Breast epithelium (tissue), 4 donors: ENCODE measurements at regions not wholly inside any gene's neighbourhood (a gene's known extent, or its start where the extent isn't known, plus 50 kb on each side); places are given as distances from the start of the nearest gene placed in this dataset.
"Not testable (repeated sequence)": the region's sequence is repeated elsewhere in the genome, so short reads cannot be mapped to it uniquely, and the experiment has no call there.

Experiments used
- DNase-seq, 2 donors: peaks; one replicate each; pipeline ENCODE4 v3.0.0-alpha.2; 2019; ENCODE audit warnings: low spot score in 2 of 2
- H3K27ac ChIP-seq, 2 donors: fragments of 200-600 bp; sonication (generic) in 1 of 2; one replicate each; pipeline ENCODE4 v1.5.1; 2016 to 2019; ENCODE audit warnings: mild to moderate bottlenecking in 1 of 2
- H3K27me3 ChIP-seq, 2 donors: fragments of 200-600 bp; sonication (generic) in 1 of 2; one replicate each; pipeline versions ENCODE4 v1.5.1 to v1.6.0; 2017 to 2019; ENCODE audit warnings: control low read depth in 1 of 2, mild to moderate bottlenecking in 1 of 2
- H3K36me3 ChIP-seq: fragments of 200-600 bp; one replicate; pipeline ENCODE4 v1.5.1; 2019
- H3K4me1 ChIP-seq, 2 donors: fragments of 200-600 bp; sonication (generic); one replicate each; pipeline ENCODE4 v1.5.1; 2016 to 2019; ENCODE audit warnings: control low read depth in 1 of 2
- H3K4me3 ChIP-seq, 3 donors: fragments of 200-600 bp; sonication (generic); 1 replicate in 2 of 3; 2 replicates in 1 of 3; pipeline ENCODE4 v1.5.1; 2016 to 2019; ENCODE audit warnings: mild to moderate bottlenecking in 3 of 3, moderate library complexity in 2 of 3
- H3K9me3 ChIP-seq, 2 donors: fragments of 200-600 bp; sonication (generic) in 1 of 2; one replicate each; pipeline ENCODE4 v1.5.1; 2016 to 2019; ENCODE audit warnings: control low read depth in 1 of 2
- POLR2A ChIP-seq: fragments of 450-650 bp; IDR thresholded peaks from one replicate; pipeline ENCODE4 v1.6.1; 2016; ENCODE audit warnings: antibody characterized with exemption, mild to moderate bottlenecking, moderate library complexity
- POLR2AphosphoS5 ChIP-seq, 3 donors: sonication (generic); formaldehyde crosslinking; IDR thresholded peaks; one replicate each; pipeline ENCODE4 v1.6.1; 2017; ENCODE audit warnings: antibody characterized with exemption in 3 of 3
- intact Hi-C: fragments of 100-400 bp; cut with DNase I; formaldehyde crosslinking; loops from one replicate; pipeline ENCODE4 v1.15.1; 2023; ENCODE audit warnings: low total_unique reads
- TF ChIP-seq, protein P1 (sequence below), 3 donors: fragments of 450-650 bp; IDR thresholded peaks; one replicate each; pipeline ENCODE4 v1.5.1; 2016 to 2017; ENCODE audit warnings: antibody characterized with exemption in 3 of 3, mild to moderate bottlenecking in 3 of 3, moderate library complexity in 3 of 3

DNA sequence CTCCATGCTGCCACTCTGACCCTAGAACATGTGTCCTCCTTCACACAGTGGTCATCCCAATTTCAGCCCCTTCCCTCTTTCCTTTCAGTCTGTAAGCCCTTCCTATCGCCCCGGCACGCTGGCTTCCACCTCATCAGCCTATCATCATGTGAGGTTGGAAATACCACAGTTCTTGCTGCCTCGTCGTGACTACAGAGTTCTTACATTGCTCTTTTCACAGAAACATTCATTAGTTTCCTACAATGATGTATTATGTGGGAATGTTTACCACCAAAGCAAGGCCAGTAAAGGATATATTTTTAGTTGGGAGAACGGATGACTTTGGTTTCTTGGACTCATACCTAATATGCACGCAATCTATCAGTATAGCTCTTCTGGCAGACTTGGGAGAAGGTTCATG lies 169.5 kb upstream of the BOD1L1 start:
- Histone ChIP-seq H3K27ac (no peak overlapping the region), H3K36me3 (no peaks in the 10 kb centered on the region), H3K4me3 (no peak overlapping the region), H3K9me3 (peaks cover 0 to 7% of the 10 kb centered on the region in 2 donors), H3K27me3 (no peaks in the 10 kb centered on the region), H3K4me1 (no peaks in the 10 kb centered on the region)
- no peak for DNase-seq
- TF ChIP-seq, protein P1, sequence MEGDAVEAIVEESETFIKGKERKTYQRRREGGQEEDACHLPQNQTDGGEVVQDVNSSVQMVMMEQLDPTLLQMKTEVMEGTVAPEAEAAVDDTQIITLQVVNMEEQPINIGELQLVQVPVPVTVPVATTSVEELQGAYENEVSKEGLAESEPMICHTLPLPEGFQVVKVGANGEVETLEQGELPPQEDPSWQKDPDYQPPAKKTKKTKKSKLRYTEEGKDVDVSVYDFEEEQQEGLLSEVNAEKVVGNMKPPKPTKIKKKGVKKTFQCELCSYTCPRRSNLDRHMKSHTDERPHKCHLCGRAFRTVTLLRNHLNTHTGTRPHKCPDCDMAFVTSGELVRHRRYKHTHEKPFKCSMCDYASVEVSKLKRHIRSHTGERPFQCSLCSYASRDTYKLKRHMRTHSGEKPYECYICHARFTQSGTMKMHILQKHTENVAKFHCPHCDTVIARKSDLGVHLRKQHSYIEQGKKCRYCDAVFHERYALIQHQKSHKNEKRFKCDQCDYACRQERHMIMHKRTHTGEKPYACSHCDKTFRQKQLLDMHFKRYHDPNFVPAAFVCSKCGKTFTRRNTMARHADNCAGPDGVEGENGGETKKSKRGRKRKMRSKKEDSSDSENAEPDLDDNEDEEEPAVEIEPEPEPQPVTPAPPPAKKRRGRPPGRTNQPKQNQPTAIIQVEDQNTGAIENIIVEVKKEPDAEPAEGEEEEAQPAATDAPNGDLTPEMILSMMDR (IDR thresholded peaks at IDR 0.05) = no peak
- TF ChIP-seq POLR2AphosphoS5 (IDR thresholded peaks at IDR 0.05) (no peak), POLR2A (no peak)
- intact Hi-C loops = no loop called here

DNA sequence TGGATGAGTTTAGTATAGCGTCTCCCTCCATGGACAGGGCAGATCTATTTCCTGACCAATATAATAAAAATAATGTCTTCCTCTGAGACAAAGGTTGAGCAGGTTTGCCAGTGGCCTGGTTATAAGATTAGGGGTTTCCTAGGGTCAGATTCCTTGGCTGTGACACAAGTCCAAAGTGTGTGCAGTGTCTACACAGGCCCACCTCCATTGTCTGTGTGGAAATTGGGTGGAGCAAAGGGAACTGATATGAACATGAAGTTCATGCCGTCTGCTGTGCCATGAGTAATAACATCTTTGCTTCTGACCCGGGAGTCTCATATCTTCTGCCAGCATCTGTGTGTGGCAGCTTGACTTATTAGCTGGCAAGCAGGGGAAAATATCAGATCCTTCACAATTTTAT lies 187.7 kb upstream of the BOD1L1 start:
- no peak for DNase-seq
- Histone ChIP-seq H3K4me3 (no peak overlapping the region), H3K36me3 (no peaks in the 10 kb centered on the region), H3K9me3 (peaks cover 3 to 10% of the 10 kb centered on the region in 2 donors), H3K27me3 (no peaks in the 10 kb centered on the region), H3K4me1 (no peaks in the 10 kb centered on the region), H3K27ac (no peak overlapping the region)
- intact Hi-C loops = no loop called here
- TF ChIP-seq POLR2AphosphoS5 (IDR thresholded peaks at IDR 0.05) = no peak
- TF ChIP-seq, protein P1 (IDR thresholded peaks at IDR 0.05) = no peak
- TF ChIP-seq POLR2A = no peak

DNA sequence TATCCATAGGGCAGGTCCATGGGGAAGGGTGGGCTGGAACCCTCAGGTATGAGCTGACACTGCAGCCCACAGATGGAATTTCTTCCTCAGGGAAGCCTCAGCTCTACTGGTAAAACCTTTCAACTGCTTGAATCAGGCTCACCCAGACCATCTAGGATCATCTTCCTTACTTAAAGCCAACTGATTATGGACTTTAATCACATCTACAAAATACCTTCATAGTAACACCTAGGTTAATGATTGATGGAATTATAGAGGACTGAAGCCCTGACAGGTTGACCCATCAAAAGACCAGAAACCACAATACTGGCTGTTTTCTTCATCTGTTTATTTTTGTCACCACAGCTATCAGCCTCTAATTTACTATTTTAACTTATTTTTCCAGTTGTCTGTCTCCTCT lies 188.9 kb upstream of the BOD1L1 start:
- Histone ChIP-seq H3K27me3 (no peaks in the 10 kb centered on the region), H3K4me1 (no peaks in the 10 kb centered on the region), H3K9me3 (peaks cover 4 to 10% of the 10 kb centered on the region in 2 donors), H3K27ac (no peak overlapping the region), H3K4me3 (no peak overlapping the region), H3K36me3 (no peaks in the 10 kb centered on the region)
- DNase-seq = no peak
- TF ChIP-seq, protein P1 (IDR thresholded peaks at IDR 0.05) = no peak
- TF ChIP-seq POLR2AphosphoS5 (IDR thresholded peaks at IDR 0.05) = no peak
- TF ChIP-seq POLR2A = no peak
- intact Hi-C loops = no loop called here

DNA sequence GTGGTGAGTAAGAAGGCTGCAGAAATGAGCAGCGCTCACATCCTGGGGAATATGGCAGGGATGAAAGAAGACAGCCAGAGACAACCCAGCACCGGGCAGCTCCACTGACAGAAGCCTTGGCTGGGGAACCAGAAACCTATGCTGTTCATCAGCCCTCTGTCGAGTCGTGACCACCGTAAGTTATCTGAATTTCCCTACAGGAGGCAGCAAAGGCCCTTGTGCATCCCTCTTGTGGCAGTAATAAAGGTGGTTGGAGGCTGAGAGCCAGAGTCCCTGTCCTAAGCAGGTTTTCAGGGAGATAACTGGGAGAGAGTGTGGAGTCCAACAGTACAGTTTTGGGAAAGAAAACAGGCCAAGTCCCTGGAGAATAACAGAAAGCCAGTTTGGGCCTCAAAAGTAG lies 194.0 kb upstream of the BOD1L1 start:
- no peak for DNase-seq
- intact Hi-C loops = no loop called here
- Histone ChIP-seq H3K4me1 (no peaks in the 10 kb centered on the region), H3K4me3 (no peak overlapping the region), H3K27ac (no peak overlapping the region), H3K27me3 (no peaks in the 10 kb centered on the region), H3K9me3 (peaks cover 17 to 27% of the 10 kb centered on the region in 2 donors), H3K36me3 (no peaks in the 10 kb centered on the region)
- TF ChIP-seq POLR2A (no peak), POLR2AphosphoS5 (IDR thresholded peaks at IDR 0.05) (no peak)
- TF ChIP-seq, protein P1 (IDR thresholded peaks at IDR 0.05) = no peak

DNA sequence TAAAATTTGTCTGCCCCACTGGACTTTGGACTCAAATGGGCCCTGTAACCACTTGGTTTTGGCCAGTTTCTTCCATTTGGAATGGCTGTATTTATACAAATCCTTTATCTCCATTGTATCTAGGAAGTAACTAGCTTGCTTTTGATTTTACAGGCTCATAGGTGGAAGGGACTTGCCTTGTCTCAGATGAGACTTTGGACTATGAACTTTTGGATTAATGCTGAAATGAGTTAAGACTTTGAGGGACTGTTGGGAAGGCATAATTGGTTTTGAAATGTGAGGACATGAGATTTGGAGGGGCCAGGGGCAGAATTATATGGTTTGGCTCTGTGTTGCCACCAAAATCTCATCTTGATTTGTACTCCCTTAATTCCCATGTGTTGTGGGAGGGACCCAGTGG lies 198.3 kb upstream of the BOD1L1 start:
- H3K36me3 ChIP-seq, H3K27me3 ChIP-seq, intact Hi-C loops, H3K4me1 ChIP-seq, DNase-seq, H3K27ac ChIP-seq, H3K4me3 ChIP-seq: not testable (repeated sequence)
- peaks cover 17 to 22% of the 10 kb centered on the region in 2 donors for H3K9me3 ChIP-seq

DNA sequence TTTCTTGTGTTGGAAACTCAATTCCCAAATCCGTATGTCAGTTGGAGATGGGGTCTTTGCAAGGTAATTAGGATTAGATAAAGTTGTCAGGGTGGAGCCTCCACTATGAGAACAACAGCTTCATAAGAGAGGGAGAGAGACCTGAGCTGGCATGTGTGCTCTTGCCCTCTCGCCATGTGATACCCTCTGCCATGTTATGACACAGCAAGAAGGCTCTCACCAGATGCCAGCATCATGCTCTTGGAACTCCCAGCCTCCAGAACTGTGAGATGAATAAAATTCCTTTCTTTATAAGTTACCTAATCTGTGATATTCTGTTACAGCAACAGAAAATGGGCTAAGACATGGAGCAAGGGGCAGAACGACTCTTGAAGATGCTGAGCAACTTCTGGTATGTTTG lies 201.9 kb upstream of the BOD1L1 start:
- no peak overlapping the region for H3K4me3 ChIP-seq
- H3K9me3 ChIP-seq = peaks cover under 1 to 8% of the 10 kb centered on the region in 2 donors
- no peaks in the 10 kb centered on the region for H3K27me3 ChIP-seq
- DNase-seq = no peak
- H3K36me3 ChIP-seq = no peaks in the 10 kb centered on the region
- intact Hi-C loops = no loop called here
- no peaks in the 10 kb centered on the region for H3K4me1 ChIP-seq
- TF ChIP-seq POLR2A (no peak), POLR2AphosphoS5 (IDR thresholded peaks at IDR 0.05) (no peak)
- TF ChIP-seq, protein P1 (IDR thresholded peaks at IDR 0.05) = no peak
- no peak overlapping the region for H3K27ac ChIP-seq
